ENCODE measurements at regions not wholly inside any gene's neighbourhood (a gene's known extent, or its start where the extent isn't known, plus 50 kb on each side); places are given as distances from the start of the nearest gene placed in this dataset.

DNA sequence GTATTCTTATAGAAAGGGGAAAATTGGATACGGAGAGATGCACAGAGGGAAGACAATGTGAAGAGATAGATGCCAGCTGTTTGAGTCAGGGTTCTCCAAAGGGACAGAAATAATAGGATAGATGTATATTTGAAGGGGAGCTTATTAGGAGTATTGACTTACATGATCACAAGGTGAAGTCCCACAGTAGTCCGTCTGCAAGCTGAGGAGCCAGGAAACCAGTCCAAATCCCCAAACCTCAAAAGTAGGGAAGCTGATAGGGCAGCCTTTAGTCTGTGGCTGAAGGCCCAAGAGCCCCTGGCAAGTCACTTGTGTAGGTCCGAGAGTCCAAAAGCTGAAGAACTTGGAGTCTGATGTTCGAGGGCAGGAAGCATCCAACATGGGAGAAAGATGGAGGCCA is 569.6 kb upstream of the LARGE1 start:
- ChIA-PET CTCF (no interaction called here), POLR2A (no interaction called here)
- no peaks in the 10 kb centered on the region for H3K9me3 ChIP-seq (ENCODE audit: control extremely low read depth in 1 of 3, control insufficient read depth in 2 of 3, insufficient read depth in 1 of 3, low read length in 2 of 3)
- TF ChIP-seq, protein P1, sequence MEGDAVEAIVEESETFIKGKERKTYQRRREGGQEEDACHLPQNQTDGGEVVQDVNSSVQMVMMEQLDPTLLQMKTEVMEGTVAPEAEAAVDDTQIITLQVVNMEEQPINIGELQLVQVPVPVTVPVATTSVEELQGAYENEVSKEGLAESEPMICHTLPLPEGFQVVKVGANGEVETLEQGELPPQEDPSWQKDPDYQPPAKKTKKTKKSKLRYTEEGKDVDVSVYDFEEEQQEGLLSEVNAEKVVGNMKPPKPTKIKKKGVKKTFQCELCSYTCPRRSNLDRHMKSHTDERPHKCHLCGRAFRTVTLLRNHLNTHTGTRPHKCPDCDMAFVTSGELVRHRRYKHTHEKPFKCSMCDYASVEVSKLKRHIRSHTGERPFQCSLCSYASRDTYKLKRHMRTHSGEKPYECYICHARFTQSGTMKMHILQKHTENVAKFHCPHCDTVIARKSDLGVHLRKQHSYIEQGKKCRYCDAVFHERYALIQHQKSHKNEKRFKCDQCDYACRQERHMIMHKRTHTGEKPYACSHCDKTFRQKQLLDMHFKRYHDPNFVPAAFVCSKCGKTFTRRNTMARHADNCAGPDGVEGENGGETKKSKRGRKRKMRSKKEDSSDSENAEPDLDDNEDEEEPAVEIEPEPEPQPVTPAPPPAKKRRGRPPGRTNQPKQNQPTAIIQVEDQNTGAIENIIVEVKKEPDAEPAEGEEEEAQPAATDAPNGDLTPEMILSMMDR (IDR thresholded peaks at IDR 0.05) = no peak
- no peak for TF ChIP-seq EZH2 (IDR thresholded peaks at IDR 0.05; ENCODE audit: borderline replicate concordance, insufficient read depth, low read depth, low read length, poor library complexity, severe bottlenecking)
- H3K36me3 ChIP-seq (replicated peaks in 1 of 2; ENCODE audit: control extremely low read depth in 1 of 2, control insufficient read depth in 1 of 2, extremely low read depth in 1 of 2, insufficient read depth in 2 of 2, low read length in 1 of 2) = no peaks in the 10 kb centered on the region
- H3K4me2 ChIP-seq (replicated peaks; ENCODE audit: low read depth, low read length, poor library complexity, severe bottlenecking) = no peak overlapping the region
- H3K9ac ChIP-seq (ENCODE audit: low read length) = no peak overlapping the region
- Mint-ChIP-seq H3K4me1 (no peaks in the 10 kb centered on the region), H3K4me3 (no peak overlapping the region), H3K27ac (no peak overlapping the region), H3K27me3 (no peaks in the 10 kb centered on the region), H3K9me3 (ENCODE audit: insufficient read depth) (peaks cover 5% of the 10 kb centered on the region)
- H2AFZ ChIP-seq (ENCODE audit: insufficient read depth, low read depth, low read length, poor library complexity, severe bottlenecking) = no peak overlapping the region
- intact Hi-C loops (cut with micrococcal nuclease) = no loop called here
- ATAC-seq (ENCODE audit: low read depth) (no peak), DNase-seq (no peak)
- H3K4me3 ChIP-seq (ENCODE audit: control extremely low read depth in 1 of 5, extremely low read depth in 1 of 5, insufficient read depth in 1 of 5, low read depth in 2 of 5, low read length in 4 of 5) = no peak overlapping the region
- 88% methylated on average over 3 of the region's 4 CpGs for WGBS (ENCODE audit: insufficient coverage)
- H3K27ac ChIP-seq (ENCODE audit: low read length in 2 of 2) = no peak overlapping the region
- H3K4me1 ChIP-seq (ENCODE audit: control insufficient read depth in 2 of 2, insufficient read depth in 2 of 2, low read length in 2 of 2) = no peaks in the 10 kb centered on the region
- H3K79me2 ChIP-seq (ENCODE audit: control insufficient read depth, insufficient read depth, low read length) = no peaks in the 10 kb centered on the region
- H3K27me3 ChIP-seq (replicated peaks in 1 of 4; ENCODE audit: control extremely low read depth in 1 of 4, control insufficient read depth in 3 of 4, insufficient read depth in 4 of 4, low read length in 3 of 4) = no peaks in the 10 kb centered on the region
- H4K20me1 ChIP-seq (ENCODE audit: control insufficient read depth, insufficient read depth, low read length, poor library complexity, severe bottlenecking) = no peaks in the 10 kb centered on the region

DNA sequence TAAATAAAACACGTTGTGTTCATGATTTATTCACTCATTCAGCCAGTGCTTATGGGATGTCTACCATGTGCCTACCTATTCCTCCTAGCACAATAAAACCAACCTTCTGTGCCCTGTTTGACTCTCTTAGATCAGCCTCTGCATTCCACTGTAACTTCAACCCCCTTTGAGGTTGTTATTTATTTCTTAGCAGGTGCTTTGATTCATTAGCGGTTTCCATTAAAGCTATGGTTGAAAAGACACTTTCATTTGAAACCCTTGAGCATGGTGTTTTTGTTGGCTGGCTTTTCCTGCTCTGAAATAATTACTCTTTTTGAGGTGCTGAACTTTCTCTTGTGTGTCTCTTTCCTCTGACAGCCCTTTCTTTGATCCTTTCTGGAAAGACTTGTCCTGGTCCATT is 570.6 kb upstream of the LARGE1 start:
- no peak overlapping the region for H3K4me3 Mint-ChIP-seq
- CTCF ChIA-PET = no interaction called here
- Histone ChIP-seq H3K9ac (ENCODE audit: low read length) (no peak overlapping the region), H3K9me3 (ENCODE audit: control extremely low read depth in 1 of 3, control insufficient read depth in 2 of 3, insufficient read depth in 1 of 3, low read length in 2 of 3) (no peaks in the 10 kb centered on the region), H3K27me3 (replicated peaks in 1 of 4; ENCODE audit: control extremely low read depth in 1 of 4, control insufficient read depth in 3 of 4, insufficient read depth in 4 of 4, low read length in 3 of 4) (no peaks in the 10 kb centered on the region), H3K79me2 (ENCODE audit: control insufficient read depth, insufficient read depth, low read length) (no peaks in the 10 kb centered on the region), H3K36me3 (replicated peaks in 1 of 2; ENCODE audit: control extremely low read depth in 1 of 2, control insufficient read depth in 1 of 2, extremely low read depth in 1 of 2, insufficient read depth in 2 of 2, low read length in 1 of 2) (no peaks in the 10 kb centered on the region), H3K27ac (ENCODE audit: low read length in 2 of 2) (no peak overlapping the region), H4K20me1 (ENCODE audit: control insufficient read depth, insufficient read depth, low read length, poor library complexity, severe bottlenecking) (no peaks in the 10 kb centered on the region), H2AFZ (ENCODE audit: insufficient read depth, low read depth, low read length, poor library complexity, severe bottlenecking) (no peak overlapping the region), H3K4me2 (replicated peaks; ENCODE audit: low read depth, low read length, poor library complexity, severe bottlenecking) (no peak overlapping the region), H3K4me1 (ENCODE audit: control insufficient read depth in 2 of 2, insufficient read depth in 2 of 2, low read length in 2 of 2) (no peaks in the 10 kb centered on the region), H3K4me3 (ENCODE audit: control extremely low read depth in 1 of 5, extremely low read depth in 1 of 5, insufficient read depth in 1 of 5, low read depth in 2 of 5, low read length in 4 of 5) (no peak overlapping the region)
- intact Hi-C loops (cut with micrococcal nuclease) = no loop called here
- H3K9me3 Mint-ChIP-seq (ENCODE audit: insufficient read depth) = peaks cover 5% of the 10 kb centered on the region
- no CpG with 5 or more reads among the region's 2 CpGs for WGBS (ENCODE audit: insufficient coverage)
- DNase-seq (no peak), ATAC-seq (ENCODE audit: low read depth) (no peak)
- TF ChIP-seq EZH2 (IDR thresholded peaks at IDR 0.05; ENCODE audit: borderline replicate concordance, insufficient read depth, low read depth, low read length, poor library complexity, severe bottlenecking) = no peak
- TF ChIP-seq, protein P1 (IDR thresholded peaks at IDR 0.05) = no peak
- POLR2A ChIA-PET = no interaction called here
- no peak overlapping the region for H3K27ac Mint-ChIP-seq
- no peaks in the 10 kb centered on the region for H3K27me3 Mint-ChIP-seq
- H3K4me1 Mint-ChIP-seq = no peaks in the 10 kb centered on the region

Measured in B cell (primary cell).